ENCODE measurements at regions not wholly inside any gene's neighbourhood (a gene's known extent, or its start where the extent isn't known, plus 50 kb on each side); places are given as distances from the start of the nearest gene placed in this dataset.
"Not testable (repeated sequence)": the region's sequence is repeated elsewhere in the genome, so short reads cannot be mapped to it uniquely, and the experiment has no call there.

GRCh38 chr1:70720109-70720508, 309.0 kb downstream of the CTH start:
- BruUV-seq (replicated peaks) = no TSS peak
- H3K4me1 ChIP-seq (replicated peaks; ENCODE audit: insufficient read depth) = no peaks in the 10 kb centered on the region
- no peak overlapping the region for H3K4me2 ChIP-seq
- TF ChIP-seq CTCF (conservative IDR thresholded peaks at IDR 0.05) (no peak), EZH2 (IDR thresholded peaks at IDR 0.05; ENCODE audit: low read depth) (no peak)
- no peaks in the 10 kb centered on the region for H3K9me2 ChIP-seq (ENCODE audit: insufficient read depth)
- DNase-seq = no peak
- intact Hi-C loops (cut with micrococcal nuclease; ENCODE audit: unreplicated experiment) = no loop called here
- no peaks in the 10 kb centered on the region for H3K79me2 ChIP-seq (ENCODE audit: low read depth)
- no peaks in the 10 kb centered on the region for H3K9me3 ChIP-seq (ENCODE audit: insufficient read depth, low read depth)
- no peaks in the 10 kb centered on the region for H3F3A ChIP-seq (ENCODE audit: insufficient read depth, low read depth)
- H3K36me3 ChIP-seq (ENCODE audit: low read depth) = no peaks in the 10 kb centered on the region
- H3K4me3 ChIP-seq = no peak overlapping the region
- POLR2A ChIA-PET (ENCODE audit: unreplicated experiment) = no interaction called here
- CTCF ChIA-PET = no interaction called here
- 0 out of 2 replicates have a peak, but pooled peaks cover 2% of the 10 kb centered on the region for H3K27me3 ChIP-seq (ENCODE audit: insufficient read depth, low read depth)
- no peaks in the 10 kb centered on the region for H4K20me1 ChIP-seq (ENCODE audit: insufficient read depth)
- H2AFZ ChIP-seq = no peak overlapping the region
- H3K27ac ChIP-seq = no peak overlapping the region

GRCh38 chr1:70720521-70720920, 309.5 kb downstream of the CTH start:
- no TSS peak for BruUV-seq (replicated peaks)
- Histone ChIP-seq H3K9me3 (ENCODE audit: insufficient read depth, low read depth) (no peaks in the 10 kb centered on the region), H3F3A (ENCODE audit: insufficient read depth, low read depth) (no peaks in the 10 kb centered on the region), H3K27me3 (ENCODE audit: insufficient read depth, low read depth) (0 out of 2 replicates have a peak, but pooled peaks cover under 1% of the 10 kb centered on the region), H2AFZ (no peak overlapping the region), H4K20me1 (ENCODE audit: insufficient read depth) (no peaks in the 10 kb centered on the region), H3K4me1 (replicated peaks; ENCODE audit: insufficient read depth) (no peaks in the 10 kb centered on the region), H3K36me3 (ENCODE audit: low read depth) (no peaks in the 10 kb centered on the region), H3K79me2 (ENCODE audit: low read depth) (no peaks in the 10 kb centered on the region), H3K4me2 (no peak overlapping the region), H3K27ac (no peak overlapping the region), H3K9me2 (ENCODE audit: insufficient read depth) (no peaks in the 10 kb centered on the region), H3K4me3 (no peak overlapping the region)
- no peak for TF ChIP-seq EZH2 (IDR thresholded peaks at IDR 0.05; ENCODE audit: low read depth)
- TF ChIP-seq CTCF (conservative IDR thresholded peaks at IDR 0.05) = no peak
- intact Hi-C loops (cut with micrococcal nuclease; ENCODE audit: unreplicated experiment) = no loop called here
- POLR2A ChIA-PET (ENCODE audit: unreplicated experiment) = no interaction called here
- DNase-seq = no peak
- CTCF ChIA-PET = no interaction called here

- H3F3A ChIP-seq (ENCODE audit: insufficient read depth, low read depth) = no peaks in the 10 kb centered on the region
- no peak overlapping the region for H3K4me2 ChIP-seq
- TF ChIP-seq CTCF (conservative IDR thresholded peaks at IDR 0.05) = no peak
- TF ChIP-seq EZH2 (IDR thresholded peaks at IDR 0.05; ENCODE audit: low read depth) = no peak
- no peak for DNase-seq
- H3K4me3 ChIP-seq = no peak overlapping the region
- H3K27me3 ChIP-seq (ENCODE audit: insufficient read depth, low read depth) = no peaks in the 10 kb centered on the region
- H4K20me1 ChIP-seq (ENCODE audit: insufficient read depth) = no peaks in the 10 kb centered on the region
- POLR2A ChIA-PET (ENCODE audit: unreplicated experiment) = no interaction called here
- H2AFZ ChIP-seq = no peak overlapping the region
- CTCF ChIA-PET = no interaction called here
- BruUV-seq (replicated peaks) = no TSS peak
- no peaks in the 10 kb centered on the region for H3K4me1 ChIP-seq (replicated peaks; ENCODE audit: insufficient read depth)
- H3K27ac ChIP-seq = no peak overlapping the region
- intact Hi-C loops (cut with micrococcal nuclease; ENCODE audit: unreplicated experiment) = no loop called here
- no peaks in the 10 kb centered on the region for H3K79me2 ChIP-seq (ENCODE audit: low read depth)
- H3K9me3 ChIP-seq (ENCODE audit: insufficient read depth, low read depth) = no peaks in the 10 kb centered on the region
- no peaks in the 10 kb centered on the region for H3K9me2 ChIP-seq (ENCODE audit: insufficient read depth)
- H3K36me3 ChIP-seq (ENCODE audit: low read depth) = no peaks in the 10 kb centered on the region
Measured at GRCh38 chr1:70727886-70728489, 316.9 kb downstream of the CTH start.

GRCh38 chr1:70736518-70736917, 311.1 kb downstream of the PTGER3 start:
- H4K20me1 ChIP-seq (ENCODE audit: insufficient read depth); H3K36me3 ChIP-seq (ENCODE audit: low read depth); H3K9me3 ChIP-seq (ENCODE audit: insufficient read depth, low read depth); H3K27ac ChIP-seq; H3K79me2 ChIP-seq (ENCODE audit: low read depth); H3K4me1 ChIP-seq (replicated peaks; ENCODE audit: insufficient read depth); H3F3A ChIP-seq (ENCODE audit: insufficient read depth, low read depth); H3K27me3 ChIP-seq (ENCODE audit: insufficient read depth, low read depth); POLR2A ChIA-PET (ENCODE audit: unreplicated experiment); H3K9me2 ChIP-seq (ENCODE audit: insufficient read depth); H3K4me2 ChIP-seq; BruUV-seq (replicated peaks); H2AFZ ChIP-seq; DNase-seq; intact Hi-C loops (cut with micrococcal nuclease; ENCODE audit: unreplicated experiment); CTCF ChIA-PET; H3K4me3 ChIP-seq: not testable (repeated sequence)

Measured in PC-9 (cell line).